ENCODE measurements at regions not wholly inside any gene's neighbourhood (a gene's known extent, or its start where the extent isn't known, plus 50 kb on each side); places are given as distances from the start of the nearest gene placed in this dataset.

GRCh38 chr21:15362458-15362857 is 297.7 kb upstream of the NRIP1 start:
- TF ChIP-seq, protein P1, sequence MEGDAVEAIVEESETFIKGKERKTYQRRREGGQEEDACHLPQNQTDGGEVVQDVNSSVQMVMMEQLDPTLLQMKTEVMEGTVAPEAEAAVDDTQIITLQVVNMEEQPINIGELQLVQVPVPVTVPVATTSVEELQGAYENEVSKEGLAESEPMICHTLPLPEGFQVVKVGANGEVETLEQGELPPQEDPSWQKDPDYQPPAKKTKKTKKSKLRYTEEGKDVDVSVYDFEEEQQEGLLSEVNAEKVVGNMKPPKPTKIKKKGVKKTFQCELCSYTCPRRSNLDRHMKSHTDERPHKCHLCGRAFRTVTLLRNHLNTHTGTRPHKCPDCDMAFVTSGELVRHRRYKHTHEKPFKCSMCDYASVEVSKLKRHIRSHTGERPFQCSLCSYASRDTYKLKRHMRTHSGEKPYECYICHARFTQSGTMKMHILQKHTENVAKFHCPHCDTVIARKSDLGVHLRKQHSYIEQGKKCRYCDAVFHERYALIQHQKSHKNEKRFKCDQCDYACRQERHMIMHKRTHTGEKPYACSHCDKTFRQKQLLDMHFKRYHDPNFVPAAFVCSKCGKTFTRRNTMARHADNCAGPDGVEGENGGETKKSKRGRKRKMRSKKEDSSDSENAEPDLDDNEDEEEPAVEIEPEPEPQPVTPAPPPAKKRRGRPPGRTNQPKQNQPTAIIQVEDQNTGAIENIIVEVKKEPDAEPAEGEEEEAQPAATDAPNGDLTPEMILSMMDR (IDR thresholded peaks at IDR 0.05): no peak
- 84 to 90% methylated on average over 4 of the region's 4 CpGs for WGBS, 2 donors
- Histone ChIP-seq H3K27me3 (no peaks in the 10 kb centered on the region), H3K27ac (no peak overlapping the region), H3K4me3 (no peak overlapping the region), H3K4me1 (no peaks in the 10 kb centered on the region), H3K9me3 (peaks cover 0 to 28% (median 0%) of the 10 kb centered on the region in 11 donors), H3K36me3 (no peaks in the 10 kb centered on the region)
- DNase-seq: no peak
- no peak for ATAC-seq
- intact Hi-C loops (cut with DNase I): no loop called here

DNA sequence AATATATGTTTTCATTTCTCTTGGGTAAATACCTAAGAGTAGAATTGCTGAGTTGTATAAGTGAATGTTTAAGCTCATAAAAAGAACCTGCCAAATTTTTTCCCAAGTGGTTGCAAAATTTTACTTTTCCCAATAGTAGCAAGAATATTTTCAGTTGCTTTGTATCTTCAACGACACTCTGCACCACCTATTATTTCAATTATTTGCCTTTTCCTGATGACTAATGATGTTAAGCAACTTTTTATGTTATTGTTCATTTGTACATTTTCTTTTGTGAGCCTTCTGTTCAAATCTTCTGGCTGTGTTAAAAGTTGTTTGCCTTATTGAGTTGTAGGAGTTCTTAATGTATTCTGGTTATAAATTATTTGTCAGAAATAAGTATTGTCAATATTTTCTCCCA is 299.1 kb upstream of the NRIP1 start:
- H3K4me3 ChIP-seq: no peak overlapping the region
- ATAC-seq (no peak), DNase-seq (no peak)
- no peak overlapping the region for H3K27ac ChIP-seq
- no peaks in the 10 kb centered on the region for H3K4me1 ChIP-seq
- intact Hi-C loops (cut with DNase I): no loop called here
- peaks cover 0 to 28% (median 0%) of the 10 kb centered on the region in 11 donors for H3K9me3 ChIP-seq
- TF ChIP-seq, protein P1 (IDR thresholded peaks at IDR 0.05): no peak
- H3K36me3 ChIP-seq: no peaks in the 10 kb centered on the region
- WGBS, 2 donors: 72 to 75% methylated on average over 1 of the region's 1 CpG
- H3K27me3 ChIP-seq: no peaks in the 10 kb centered on the region

DNA sequence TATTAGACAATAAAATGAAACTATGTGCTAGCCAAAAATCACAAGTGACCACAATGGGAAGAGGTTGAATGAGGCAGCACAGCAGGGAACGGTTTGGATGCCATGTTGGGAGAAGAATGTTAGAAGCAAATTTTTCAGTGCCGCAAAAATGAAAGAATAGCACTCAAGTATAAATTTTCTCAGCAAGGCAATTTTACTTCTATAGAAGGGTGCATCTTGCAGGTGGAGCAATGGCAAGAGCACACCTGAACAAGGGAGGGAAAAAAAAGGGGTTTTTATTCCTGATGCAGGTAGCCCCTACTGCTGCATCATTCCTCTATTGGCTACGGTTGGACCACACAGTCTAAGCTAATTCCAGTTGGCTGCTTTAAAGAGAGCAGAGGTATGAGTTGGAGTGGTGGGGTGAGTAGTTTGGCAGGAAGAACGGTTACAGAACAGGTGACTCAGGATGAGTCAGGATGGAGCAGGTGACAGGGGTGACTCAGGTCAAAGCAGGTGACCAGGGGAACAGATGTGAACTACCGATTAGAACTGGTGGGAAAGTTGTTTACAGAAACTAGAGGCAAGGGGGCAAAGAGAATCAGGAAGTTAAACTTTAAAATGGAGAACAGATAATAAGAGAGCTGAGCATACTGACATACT is 301.1 kb upstream of the NRIP1 start:
- no peaks in the 10 kb centered on the region for H3K4me1 ChIP-seq
- H3K4me3 ChIP-seq: no peak overlapping the region
- DNase-seq: no peak
- WGBS, 2 donors: 94 to 95% methylated on average over 5 of the region's 5 CpGs
- no peak for ATAC-seq
- intact Hi-C loops (cut with DNase I): no loop called here
- H3K9me3 ChIP-seq: peaks cover 0 to 28% (median 0%) of the 10 kb centered on the region in 11 donors
- H3K36me3 ChIP-seq: no peaks in the 10 kb centered on the region
- TF ChIP-seq, protein P1 (IDR thresholded peaks at IDR 0.05): no peak
- H3K27me3 ChIP-seq: no peaks in the 10 kb centered on the region
- no peak overlapping the region for H3K27ac ChIP-seq

DNA sequence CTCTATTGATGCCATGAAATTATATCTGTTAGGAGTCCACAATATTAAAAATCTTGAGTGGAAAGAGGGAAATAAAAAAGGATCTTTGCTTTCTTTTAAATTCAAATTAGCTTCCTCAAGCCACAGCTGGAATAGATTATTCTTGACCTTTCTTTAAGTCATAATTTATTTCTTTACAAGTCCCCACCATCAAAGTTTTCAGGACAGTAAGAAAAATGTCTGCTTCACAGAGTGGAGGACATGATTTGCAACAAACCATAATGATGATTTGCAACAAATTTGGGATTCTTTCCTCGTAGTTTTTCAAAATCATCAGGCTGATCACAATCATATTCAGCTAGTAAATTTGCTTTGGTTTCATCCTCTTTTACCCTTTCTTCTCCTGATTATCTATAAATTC is 301.8 kb upstream of the NRIP1 start:
- TF ChIP-seq, protein P1 (IDR thresholded peaks at IDR 0.05): no peak
- DNase-seq: no peak
- Histone ChIP-seq H3K27me3 (no peaks in the 10 kb centered on the region), H3K9me3 (peaks cover 0 to 28% (median 0%) of the 10 kb centered on the region in 11 donors), H3K27ac (no peak overlapping the region), H3K4me1 (no peaks in the 10 kb centered on the region), H3K4me3 (no peak overlapping the region), H3K36me3 (no peaks in the 10 kb centered on the region)
- WGBS, 2 donors: 90 to 94% methylated on average over 1 of the region's 1 CpG
- ATAC-seq: no peak
- intact Hi-C loops (cut with DNase I): no loop called here
